B cell (primary cell): ENCODE measurements at regions not wholly inside any gene's neighbourhood (a gene's known extent, or its start where the extent isn't known, plus 50 kb on each side); places are given as distances from the start of the nearest gene placed in this dataset.

ENCODE experiments used
- ATAC-seq: fragments of 200-7000 bp; cut with Tn5 transposase; one replicate; pipeline ENCODE4 v1.10.0; 2021; ENCODE audit warnings: low read depth, mild to moderate bottlenecking, moderate number of reproducible peaks, moderate library complexity
- CTCF ChIA-PET: fragments of 350-600 bp; sonication (Branson Sonifier 250); formaldehyde crosslinking; loops from one replicate; lab custom pipeline; 2021; ENCODE audit warnings: antibody characterized with exemption, inconsistent platforms; lab: Charles Lee
- POLR2A ChIA-PET: fragments of 350-600 bp; sonication (Branson Sonifier 250); formaldehyde crosslinking; loops from one replicate; lab custom pipeline; 2021; ENCODE audit warnings: antibody characterized with exemption; lab: Charles Lee
- DNase-seq: peaks from one replicate; pipeline ENCODE4 v3.0.0; 2013
- H2AFZ ChIP-seq: 2 replicates; pipeline ENCODE4 v1.6.1; 2012; ENCODE audit warnings: mild to moderate bottlenecking, low read depth, low read length; ENCODE audit not compliant: insufficient read depth, poor library complexity, severe bottlenecking
- H3K27ac ChIP-seq, 2 donors: 1 replicate in 1 of 2; 2 replicates in 1 of 2; pipeline ENCODE4 v1.5.1; 2012 to 2013; ENCODE audit warnings: low read length in 2 of 2, mild to moderate bottlenecking in 2 of 2, moderate library complexity in 1 of 2
- H3K27me3 ChIP-seq, 4 experiments: fragments of 200-600 bp in 1 of 4; sonication (generic) in 1 of 4; replicated peaks in 1 of 4; 1 replicate in 2 of 4; 2 replicates in 2 of 4; pipeline versions ENCODE4 v1.6.1 to v1.7.0; 2013 to 2016; ENCODE audit warnings: low read length in 3 of 4, mild to moderate bottlenecking in 2 of 4, mixed read lengths in 1 of 4, moderate library complexity in 1 of 4; ENCODE audit not compliant: insufficient read depth in 4 of 4, control insufficient read depth in 3 of 4; ENCODE audit errors: control extremely low read depth in 1 of 4
- H3K36me3 ChIP-seq, 2 experiments: replicated peaks in 1 of 2; 1 replicate in 1 of 2; 2 replicates in 1 of 2; pipeline versions ENCODE4 v1.6.1 to v1.7.1; 2013; ENCODE audit warnings: low read length in 1 of 2; ENCODE audit not compliant: insufficient read depth in 2 of 2, control insufficient read depth in 1 of 2; ENCODE audit errors: control extremely low read depth in 1 of 2, extremely low read depth in 1 of 2
- H3K4me1 ChIP-seq, 2 donors: fragments of 200-600 bp in 1 of 2; sonication (generic) in 1 of 2; 1 replicate in 1 of 2; 2 replicates in 1 of 2; pipeline versions ENCODE4 v1.5.1 to v1.6.1; 2013 to 2017; ENCODE audit warnings: low read length in 2 of 2; ENCODE audit not compliant: control insufficient read depth in 2 of 2, insufficient read depth in 2 of 2
- H3K4me2 ChIP-seq: replicated peaks from 2 replicates; pipeline ENCODE3; 2012; ENCODE audit warnings: mild to moderate bottlenecking, low read depth, low read length; ENCODE audit not compliant: poor library complexity, severe bottlenecking
- H3K4me3 ChIP-seq, 5 experiments: fragments of 200-600 bp in 1 of 5; sonication (generic) in 1 of 5; 1 replicate in 3 of 5; 2 replicates in 2 of 5; pipeline versions ENCODE4 v1.5.1 to v1.7.0; 2011 to 2016; ENCODE audit warnings: low read length in 4 of 5, mild to moderate bottlenecking in 4 of 5, low read depth in 2 of 5, control low read depth in 1 of 5, moderate library complexity in 1 of 5; ENCODE audit not compliant: insufficient read depth in 1 of 5; ENCODE audit errors: control extremely low read depth in 1 of 5, extremely low read depth in 1 of 5
- H3K79me2 ChIP-seq: fragments of 200-600 bp; sonication (generic); one replicate; pipeline ENCODE4 v1.6.0; 2016; ENCODE audit warnings: low read length; ENCODE audit not compliant: control insufficient read depth, insufficient read depth
- H3K9ac ChIP-seq: fragments of 200-600 bp; sonication (generic); 2 replicates; pipeline ENCODE4 v1.6.1; 2017; ENCODE audit warnings: mild to moderate bottlenecking, low read length, moderate library complexity
- H3K9me3 ChIP-seq, 3 donors: one replicate each; pipeline versions ENCODE4 v1.6.1 to v1.7.1; 2013; ENCODE audit warnings: low read length in 2 of 3; ENCODE audit not compliant: control insufficient read depth in 2 of 3, insufficient read depth in 1 of 3; ENCODE audit errors: control extremely low read depth in 1 of 3
- H4K20me1 ChIP-seq: 2 replicates; pipeline ENCODE4 v1.6.0; 2012; ENCODE audit warnings: mild to moderate bottlenecking, low read length; ENCODE audit not compliant: insufficient read depth, control insufficient read depth, poor library complexity, severe bottlenecking
- H3K27ac Mint-ChIP-seq: one replicate; pipeline ENCODE4 v1.8.0; 2021; ENCODE audit warnings: mixed read lengths
- H3K27me3 Mint-ChIP-seq: one replicate; pipeline ENCODE4 v1.8.0; 2021; ENCODE audit warnings: mixed read lengths
- H3K4me1 Mint-ChIP-seq: one replicate; pipeline ENCODE4 v1.8.0; 2021; ENCODE audit warnings: mixed read lengths
- H3K4me3 Mint-ChIP-seq: one replicate; pipeline ENCODE4 v1.8.0; 2021; ENCODE audit warnings: mixed read lengths
- H3K9me3 Mint-ChIP-seq: one replicate; pipeline ENCODE4 v1.8.0; 2022; ENCODE audit warnings: mixed read lengths; ENCODE audit not compliant: insufficient read depth
- EZH2 ChIP-seq: IDR thresholded peaks from 2 replicates; pipeline ENCODE4 v1.6.1; 2012; ENCODE audit warnings: borderline replicate concordance, low read depth, mild to moderate bottlenecking, moderate library complexity, low read length; ENCODE audit not compliant: insufficient read depth, poor library complexity, severe bottlenecking
- WGBS: methylation state at CpG from one replicate; pipeline ENCODE4 v1.1.5; 2013; ENCODE audit warnings: missing lambda C conversion rate; ENCODE audit not compliant: insufficient coverage; 5-methylcytosine and 5-hydroxymethylcytosine counted together
- intact Hi-C: fragments of 100-400 bp; cut with micrococcal nuclease; formaldehyde crosslinking; loops from one replicate; pipeline ENCODE4 v1.10.0; 2022
- TF ChIP-seq, protein P1 (sequence below): fragments of 200-600 bp; IDR thresholded peaks from one replicate; pipeline ENCODE4 v1.8.0; 2022; ENCODE audit warnings: antibody characterized with exemption, mild to moderate bottlenecking

DNA sequence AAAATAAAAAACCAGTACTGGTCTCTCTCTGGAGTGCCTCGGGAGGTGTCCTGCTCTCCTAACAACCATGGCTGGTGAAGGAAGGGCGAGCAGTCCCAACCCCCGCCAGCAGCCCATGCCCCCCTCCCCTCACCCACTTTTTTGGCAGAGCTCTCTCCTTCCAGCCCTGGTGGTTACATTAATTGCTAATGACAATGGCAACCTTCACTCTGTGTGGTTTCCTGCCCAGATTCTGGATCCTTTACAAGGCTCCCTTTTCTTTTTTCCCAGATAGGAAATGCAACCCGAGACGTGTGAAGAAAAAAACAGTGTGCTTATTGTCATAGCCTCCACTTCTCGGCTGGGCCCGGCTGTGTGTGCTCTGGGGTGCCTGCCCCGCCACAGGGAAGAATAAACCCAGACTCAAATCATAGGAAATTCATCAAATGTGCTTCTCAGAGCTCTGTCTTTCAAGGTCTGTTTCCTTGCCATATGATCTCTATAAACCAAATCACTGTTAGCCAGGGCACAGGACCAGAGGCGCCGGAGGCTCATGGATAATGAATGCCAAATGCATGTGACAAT is 513.0 kb downstream of the SOX6 start:
- ChIA-PET POLR2A (no interaction called here), CTCF (no interaction called here)
- no peak overlapping the region for H3K4me2 ChIP-seq
- H3K4me1 ChIP-seq, result no peaks in the 10 kb centered on the region
- H3K4me3 ChIP-seq, result no peak overlapping the region
- H3K9ac ChIP-seq, result no peak overlapping the region
- H3K9me3 ChIP-seq, result no peaks in the 10 kb centered on the region
- no peak overlapping the region for H2AFZ ChIP-seq
- TF ChIP-seq EZH2, result no peak
- TF ChIP-seq, protein P1, sequence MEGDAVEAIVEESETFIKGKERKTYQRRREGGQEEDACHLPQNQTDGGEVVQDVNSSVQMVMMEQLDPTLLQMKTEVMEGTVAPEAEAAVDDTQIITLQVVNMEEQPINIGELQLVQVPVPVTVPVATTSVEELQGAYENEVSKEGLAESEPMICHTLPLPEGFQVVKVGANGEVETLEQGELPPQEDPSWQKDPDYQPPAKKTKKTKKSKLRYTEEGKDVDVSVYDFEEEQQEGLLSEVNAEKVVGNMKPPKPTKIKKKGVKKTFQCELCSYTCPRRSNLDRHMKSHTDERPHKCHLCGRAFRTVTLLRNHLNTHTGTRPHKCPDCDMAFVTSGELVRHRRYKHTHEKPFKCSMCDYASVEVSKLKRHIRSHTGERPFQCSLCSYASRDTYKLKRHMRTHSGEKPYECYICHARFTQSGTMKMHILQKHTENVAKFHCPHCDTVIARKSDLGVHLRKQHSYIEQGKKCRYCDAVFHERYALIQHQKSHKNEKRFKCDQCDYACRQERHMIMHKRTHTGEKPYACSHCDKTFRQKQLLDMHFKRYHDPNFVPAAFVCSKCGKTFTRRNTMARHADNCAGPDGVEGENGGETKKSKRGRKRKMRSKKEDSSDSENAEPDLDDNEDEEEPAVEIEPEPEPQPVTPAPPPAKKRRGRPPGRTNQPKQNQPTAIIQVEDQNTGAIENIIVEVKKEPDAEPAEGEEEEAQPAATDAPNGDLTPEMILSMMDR, result no peak
- H4K20me1 ChIP-seq, result no peaks in the 10 kb centered on the region
- H3K27ac ChIP-seq, result no peak overlapping the region
- Mint-ChIP-seq H3K9me3 (no peaks in the 10 kb centered on the region), H3K4me3 (no peak overlapping the region), H3K27ac (no peak overlapping the region), H3K27me3 (no peaks in the 10 kb centered on the region), H3K4me1 (no peaks in the 10 kb centered on the region)
- no peaks in the 10 kb centered on the region for H3K36me3 ChIP-seq
- H3K79me2 ChIP-seq, result no peaks in the 10 kb centered on the region
- ATAC-seq (no peak), DNase-seq (no peak)
- WGBS, result 32% methylated on average over 6 of the region's 10 CpGs
- intact Hi-C loops, result no loop called here
- no peaks in the 10 kb centered on the region for H3K27me3 ChIP-seq

DNA sequence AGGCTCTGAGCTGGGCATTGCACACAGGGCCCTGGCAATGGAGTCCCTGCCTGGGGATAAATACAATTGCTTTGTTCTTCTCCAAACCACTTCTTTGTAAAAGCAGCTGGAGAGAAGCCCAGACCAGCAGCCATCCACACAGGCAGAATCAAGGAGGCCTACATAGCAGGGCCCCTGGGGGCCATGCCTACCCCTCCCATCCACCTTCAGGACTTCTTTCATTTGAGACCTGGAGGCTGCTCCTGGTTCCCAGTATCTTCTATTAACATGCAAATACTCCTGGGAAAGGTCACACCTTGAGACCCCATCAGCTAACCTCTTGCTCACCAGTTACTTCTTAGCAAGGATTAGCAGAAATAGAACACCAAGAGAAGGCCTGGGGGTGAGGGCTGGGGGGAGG is 511.1 kb downstream of the SOX6 start:
- no peak overlapping the region for H3K9ac ChIP-seq
- intact Hi-C loops, result no loop called here
- Mint-ChIP-seq H3K27me3 (no peaks in the 10 kb centered on the region), H3K4me3 (no peak overlapping the region), H3K27ac (no peak overlapping the region), H3K4me1 (no peaks in the 10 kb centered on the region), H3K9me3 (no peaks in the 10 kb centered on the region)
- no peaks in the 10 kb centered on the region for H3K4me1 ChIP-seq
- POLR2A ChIA-PET, result no interaction called here
- no peak overlapping the region for H3K4me3 ChIP-seq
- H3K79me2 ChIP-seq, result no peaks in the 10 kb centered on the region
- H3K27me3 ChIP-seq, result no peaks in the 10 kb centered on the region
- H2AFZ ChIP-seq, result no peak overlapping the region
- DNase-seq (no peak), ATAC-seq (no peak)
- H3K4me2 ChIP-seq, result no peak overlapping the region
- TF ChIP-seq, protein P1, result no peak
- no peak for TF ChIP-seq EZH2
- H4K20me1 ChIP-seq, result no peaks in the 10 kb centered on the region
- H3K27ac ChIP-seq, result no peak overlapping the region
- no peaks in the 10 kb centered on the region for H3K36me3 ChIP-seq
- H3K9me3 ChIP-seq, result no peaks in the 10 kb centered on the region
- CTCF ChIA-PET, result no interaction called here
